HG02763 (cell line): ENCODE measurements at regions not wholly inside any gene's neighbourhood (a gene's known extent, or its start where the extent isn't known, plus 50 kb on each side); places are given as distances from the start of the nearest gene placed in this dataset.
"Not testable (repeated sequence)": the region's sequence is repeated elsewhere in the genome, so short reads cannot be mapped to it uniquely, and the experiment has no call there.

Source experiments
- ATAC-seq: cut with Tn5 transposase; IDR thresholded peaks from one replicate; pipeline ENCODE4 v1.9.1; 2021; ENCODE audit warnings: mild to moderate bottlenecking, moderate library complexity; ENCODE audit not compliant: unreplicated experiment

DNA sequence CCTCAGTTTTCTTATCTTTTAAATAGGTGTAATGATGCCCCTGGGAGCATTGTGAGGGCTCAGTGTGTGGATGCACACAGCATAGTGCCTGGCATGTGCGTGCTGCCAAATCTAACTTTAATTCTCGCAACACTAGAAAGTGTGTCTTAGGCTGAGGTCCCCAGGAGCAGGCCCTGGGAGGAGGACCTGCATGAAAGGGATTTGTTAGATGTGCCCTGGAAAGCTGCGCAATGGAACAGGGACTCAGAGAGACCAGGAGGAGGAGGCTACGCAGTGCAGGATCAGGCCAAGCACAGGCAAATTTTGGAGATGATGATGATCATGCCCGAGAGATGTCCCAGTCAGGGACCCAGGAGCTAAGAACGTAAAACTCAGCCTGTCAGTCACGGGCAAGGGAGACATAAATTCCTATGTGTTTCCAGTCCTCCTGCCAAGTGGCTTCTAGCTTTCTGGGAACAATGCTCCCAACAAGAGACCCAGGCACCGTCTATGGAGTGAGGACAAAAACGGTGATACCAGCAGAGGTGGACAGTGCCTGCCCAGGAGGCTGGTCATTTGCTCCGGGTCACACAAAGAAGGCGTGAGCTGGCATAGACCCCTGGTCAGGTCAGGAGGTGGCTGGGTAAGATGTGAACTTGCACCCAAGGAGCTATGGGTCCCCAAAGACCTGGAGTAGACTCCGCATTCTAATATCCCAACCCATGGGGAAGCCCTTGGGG is 352.2 kb upstream of the TNRC6C start:
- no peak for ATAC-seq

DNA sequence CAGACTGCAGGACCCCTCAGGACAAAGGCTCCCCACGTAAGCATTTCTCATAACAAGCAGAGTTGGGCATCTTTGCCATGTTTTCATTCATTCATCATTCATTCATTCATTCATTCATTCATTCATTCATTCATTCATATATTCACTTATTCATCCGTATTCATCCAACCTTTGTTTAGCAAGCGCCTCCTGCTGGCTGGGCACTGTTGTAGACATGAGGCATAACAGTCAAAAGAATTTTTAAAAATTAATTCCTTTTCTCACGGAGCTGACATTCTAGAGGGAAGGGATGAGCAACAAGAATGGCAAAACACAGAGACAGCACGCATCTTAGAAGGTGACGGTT is 351.7 kb upstream of the TNRC6C start:
- no peak for ATAC-seq

DNA sequence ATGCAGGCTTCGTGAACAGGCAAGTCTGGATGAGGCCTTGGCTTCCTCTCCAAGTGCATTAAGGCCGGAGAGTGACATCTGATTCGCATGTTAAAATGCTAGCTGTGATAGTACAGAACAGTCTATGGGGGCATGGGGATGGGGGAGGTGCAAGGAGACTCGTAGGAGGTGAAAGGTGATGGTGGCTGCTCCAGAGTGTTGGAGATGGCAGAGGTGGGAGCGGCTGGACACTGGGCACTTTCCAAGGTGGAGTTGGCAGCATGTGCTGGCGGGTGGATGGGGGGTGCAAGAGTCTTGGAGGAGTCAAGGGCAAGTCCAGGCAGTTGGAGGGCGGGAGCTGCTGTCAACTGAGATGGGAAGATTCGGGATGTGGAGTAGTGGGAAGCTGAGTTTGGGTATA is 350.9 kb upstream of the TNRC6C start:
- no peak for ATAC-seq

DNA sequence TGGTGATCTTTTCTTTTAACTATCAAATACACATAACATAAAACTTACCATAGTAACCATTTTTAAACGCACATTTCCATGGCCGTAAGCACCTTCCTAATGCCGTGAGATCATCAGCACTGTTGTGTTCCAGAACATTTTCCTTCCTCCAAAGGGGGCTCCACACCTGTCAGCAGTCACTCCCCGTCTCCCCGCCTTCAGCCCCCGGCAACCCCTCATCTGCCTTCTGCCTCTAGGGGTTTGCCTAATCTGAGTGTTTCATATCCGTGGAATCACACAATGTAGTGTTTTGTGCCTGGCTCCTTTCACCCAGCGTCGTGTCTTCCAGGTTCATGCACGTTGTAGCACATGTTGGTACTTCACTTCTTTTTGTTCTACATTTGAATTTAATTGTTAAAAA is 350.1 kb upstream of the TNRC6C start:
- no peak for ATAC-seq

DNA sequence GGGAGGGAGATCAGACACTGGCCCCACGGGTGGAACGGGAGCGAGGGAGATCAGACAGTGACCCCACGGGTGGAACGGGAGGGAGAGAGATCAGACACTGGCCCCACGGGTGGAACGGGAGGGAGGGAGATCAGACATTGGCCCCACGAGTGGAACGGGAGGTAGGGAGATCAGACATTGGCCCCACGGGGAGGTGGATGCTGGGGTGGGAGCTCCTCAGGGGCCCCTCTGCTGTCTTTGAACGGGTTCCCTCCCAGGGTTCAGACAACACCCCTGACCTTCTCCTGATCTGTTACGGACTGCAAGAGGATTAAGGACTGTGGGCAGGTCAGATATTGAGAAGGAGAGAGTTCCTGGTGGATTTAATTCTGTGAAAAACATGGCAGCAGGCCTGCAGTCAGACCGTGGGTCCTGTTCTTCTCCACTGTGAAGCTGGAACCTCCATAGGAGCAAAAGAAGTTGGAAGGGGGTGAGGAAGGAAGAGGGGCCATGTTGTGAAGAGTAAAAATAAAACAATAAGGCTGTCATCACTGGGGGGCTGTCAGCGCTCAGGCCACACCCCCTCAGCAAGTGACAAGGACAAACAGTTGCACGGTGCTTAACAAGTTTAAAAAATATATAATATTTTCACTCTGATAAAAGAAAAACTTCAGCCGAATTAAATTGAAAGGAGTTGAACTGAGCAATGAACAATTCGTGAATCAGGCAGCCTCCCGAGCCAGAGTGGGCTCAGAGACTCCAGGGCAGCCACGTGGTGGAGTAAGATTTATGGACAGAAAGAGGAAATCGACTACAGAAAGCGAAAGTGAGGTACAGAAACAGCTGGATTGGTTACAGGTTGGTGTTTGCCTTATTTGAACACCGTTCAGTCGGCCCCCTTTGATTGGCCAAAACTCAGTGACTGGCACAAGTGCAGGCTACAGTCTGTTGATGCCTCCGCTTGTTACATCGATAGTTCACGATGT is 348.7 kb upstream of the TNRC6C start:
- ATAC-seq: no peak

DNA sequence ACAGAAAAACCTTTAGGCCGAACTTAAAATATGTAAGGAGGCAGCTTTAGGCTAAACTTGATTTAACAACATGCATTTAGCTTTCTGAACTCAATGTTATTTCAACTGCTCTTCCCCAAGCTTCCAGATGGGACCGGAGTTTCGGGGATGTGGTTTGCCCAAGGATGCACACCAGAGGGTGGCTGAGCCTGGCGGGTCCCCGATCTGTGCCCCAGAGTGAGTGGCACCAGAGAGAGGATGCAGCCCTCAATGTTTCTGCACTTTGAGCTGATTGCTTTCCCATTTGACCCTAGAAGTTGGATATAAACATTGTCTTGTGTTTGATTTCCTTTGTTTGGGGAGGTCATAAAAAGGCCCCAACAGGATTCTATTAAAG is 348.0 kb upstream of the TNRC6C start:
- ATAC-seq: no peak

DNA sequence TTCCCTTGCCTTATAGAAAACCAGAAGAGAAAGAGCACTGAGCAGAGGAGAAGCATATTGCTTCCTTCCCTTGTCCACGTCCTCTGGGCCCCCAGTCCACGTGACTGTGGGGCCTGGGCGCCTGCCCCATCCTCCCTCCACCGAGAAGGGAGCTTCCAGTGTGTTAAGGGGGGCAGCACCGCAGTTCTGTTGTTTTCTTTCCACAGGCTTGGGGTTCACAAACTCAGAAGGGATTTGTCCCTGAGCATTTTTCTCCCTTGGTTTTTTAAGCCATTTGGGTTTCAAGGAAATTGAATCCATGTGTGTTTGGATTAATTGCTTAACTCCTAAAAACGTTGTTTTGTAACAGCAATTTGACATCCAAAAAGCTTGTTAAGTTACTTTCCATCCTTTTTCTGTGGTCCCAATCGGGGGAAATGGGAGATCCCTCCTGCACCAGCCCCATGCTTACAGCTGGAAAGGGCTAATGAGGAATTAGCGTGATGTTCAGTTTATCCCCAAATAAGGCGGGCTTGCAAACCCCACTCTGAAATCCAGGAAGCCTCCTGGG is 347.5 kb upstream of the TNRC6C start:
- ATAC-seq: no peak

DNA sequence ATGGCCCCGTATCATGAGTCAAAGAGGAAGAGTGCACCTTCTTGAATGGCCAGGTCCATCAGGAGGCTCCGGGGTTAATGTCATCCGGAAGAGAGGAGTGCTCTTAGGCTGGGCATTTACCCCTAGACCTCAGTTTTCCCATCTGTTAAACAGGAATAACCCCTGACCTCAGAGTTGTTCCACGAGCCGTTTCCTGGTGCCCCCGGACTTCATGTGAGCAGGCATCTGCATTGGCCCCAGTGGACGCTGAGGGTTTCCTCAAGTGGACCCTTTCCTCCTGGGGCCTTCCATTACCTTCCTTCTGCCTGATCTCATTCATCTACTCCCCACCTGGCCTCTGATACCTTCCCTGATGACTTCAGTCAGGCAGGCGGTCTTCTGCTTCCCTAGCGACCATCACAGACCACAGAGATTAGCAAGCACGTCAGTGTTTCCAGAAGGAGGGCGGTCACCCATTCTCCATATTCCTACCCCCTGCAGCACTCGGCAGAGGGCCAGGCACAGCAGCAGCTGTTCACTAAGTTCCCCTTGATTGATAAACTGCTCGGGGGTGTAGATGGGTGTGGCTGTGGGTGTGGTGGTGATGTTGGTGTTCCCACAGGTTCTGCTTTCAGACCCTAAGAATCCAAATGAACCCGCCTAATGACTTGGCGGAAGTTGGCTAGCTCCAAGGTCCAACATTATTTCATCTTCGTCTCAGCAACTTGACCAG is 346.6 kb upstream of the TNRC6C start:
- ATAC-seq: no peak

DNA sequence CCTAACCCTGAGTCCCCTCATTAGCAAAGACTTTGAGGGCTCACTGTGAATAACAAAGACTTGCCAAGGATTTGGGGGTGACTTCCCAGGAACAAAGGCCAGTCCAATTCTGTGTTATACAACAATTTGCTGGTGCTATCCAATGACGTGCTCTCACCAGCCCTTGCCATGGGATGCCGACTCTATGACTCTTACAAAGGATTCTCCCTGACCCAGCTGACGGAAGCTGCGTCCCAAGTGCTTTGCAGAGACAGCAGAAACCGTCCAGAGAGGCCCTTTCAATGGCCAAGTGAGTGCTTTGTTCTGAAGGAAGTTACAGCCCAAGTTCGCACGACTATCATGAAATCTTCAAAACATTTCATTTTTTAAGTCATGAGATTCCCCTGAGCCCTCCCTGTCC is 345.3 kb upstream of the TNRC6C start:
- ATAC-seq: no peak

DNA sequence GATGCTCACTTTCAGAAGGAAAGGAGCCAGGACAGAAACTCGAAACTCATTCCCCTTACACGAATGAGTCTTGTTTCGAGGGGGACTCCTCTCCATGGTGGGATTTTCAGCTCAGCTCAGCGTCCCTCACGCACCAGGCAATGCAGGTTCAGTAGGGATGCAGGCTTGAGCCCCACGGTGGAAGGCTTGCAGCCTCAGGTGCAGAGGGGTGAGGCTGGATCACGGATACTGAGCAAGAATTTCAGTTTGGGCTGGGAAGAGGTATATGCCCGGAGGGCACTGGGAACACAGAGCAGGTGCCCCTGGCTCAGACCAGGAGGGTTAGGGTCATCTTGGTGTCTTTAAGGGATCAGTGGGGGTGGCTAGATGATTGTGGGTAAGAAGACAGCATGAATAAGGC is 344.9 kb upstream of the TNRC6C start:
- no peak for ATAC-seq

DNA sequence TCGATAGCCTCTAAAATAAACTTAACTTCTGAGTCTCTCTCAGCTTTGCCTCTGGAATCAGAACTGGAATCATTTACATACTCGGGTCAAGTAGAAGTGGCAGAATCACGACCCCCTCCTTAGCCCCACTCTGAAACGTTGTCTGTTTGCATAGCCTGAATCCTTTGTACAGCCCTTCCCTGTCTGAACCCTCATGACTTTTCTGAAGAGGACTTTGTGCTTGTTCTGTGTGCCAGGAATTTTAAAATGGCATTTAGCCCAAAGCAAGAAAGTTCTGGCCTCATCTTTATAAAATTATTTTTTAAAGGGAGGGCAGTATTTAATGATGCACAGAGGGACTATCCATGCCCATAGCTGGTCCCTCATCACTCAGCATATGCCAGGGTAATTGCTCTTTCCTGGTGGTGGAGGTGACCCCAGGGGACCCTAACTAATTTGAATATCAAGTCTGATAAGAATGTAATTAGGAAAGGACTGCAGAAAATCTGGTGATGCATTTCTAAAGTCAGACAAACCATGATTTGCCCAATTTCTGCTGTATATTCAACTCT is 342.7 kb upstream of the TNRC6C start:
- no peak for ATAC-seq

DNA sequence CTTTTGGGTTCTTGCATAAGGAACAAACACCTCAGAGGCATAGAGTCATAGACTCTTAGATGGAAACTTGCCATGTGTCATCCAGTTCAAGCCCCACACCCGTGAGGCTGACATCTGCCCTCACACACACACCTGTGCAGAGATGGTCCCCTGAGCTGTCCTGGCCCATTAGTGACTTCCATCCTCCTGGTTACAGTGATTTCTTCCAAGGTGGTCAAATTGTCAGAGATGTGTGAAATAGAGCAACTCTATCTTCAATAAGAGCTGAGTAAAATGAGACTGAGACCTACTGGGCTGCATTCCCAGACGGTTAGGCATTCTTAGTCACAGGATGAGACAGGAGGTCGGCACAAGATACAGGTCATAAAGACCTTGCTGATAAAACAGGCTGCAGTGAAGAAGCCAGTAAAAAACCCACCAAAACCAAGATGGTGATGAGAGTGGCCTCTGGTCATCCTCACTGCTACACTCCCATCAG is 342.2 kb upstream of the TNRC6C start:
- no peak for ATAC-seq

DNA sequence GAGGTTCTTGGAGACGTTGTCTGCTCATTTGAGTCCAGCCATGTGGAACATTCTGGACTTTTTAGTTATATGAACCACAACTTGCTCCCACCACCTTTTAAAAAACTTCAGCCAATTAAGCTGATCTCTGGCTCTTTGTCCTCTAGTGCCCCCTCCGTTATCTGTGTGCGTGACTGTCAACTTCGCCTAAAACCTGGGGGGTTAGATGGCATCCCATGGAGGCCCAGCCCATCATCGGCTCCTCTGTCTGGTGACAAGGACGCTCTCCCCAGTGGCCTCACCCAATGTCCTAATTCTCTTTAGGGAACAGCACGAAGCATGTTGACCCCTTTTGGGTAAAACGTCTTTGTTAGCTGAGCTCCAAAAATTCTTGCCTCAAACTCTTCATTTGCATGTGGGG is 341.0 kb upstream of the TNRC6C start:
- ATAC-seq: no peak

DNA sequence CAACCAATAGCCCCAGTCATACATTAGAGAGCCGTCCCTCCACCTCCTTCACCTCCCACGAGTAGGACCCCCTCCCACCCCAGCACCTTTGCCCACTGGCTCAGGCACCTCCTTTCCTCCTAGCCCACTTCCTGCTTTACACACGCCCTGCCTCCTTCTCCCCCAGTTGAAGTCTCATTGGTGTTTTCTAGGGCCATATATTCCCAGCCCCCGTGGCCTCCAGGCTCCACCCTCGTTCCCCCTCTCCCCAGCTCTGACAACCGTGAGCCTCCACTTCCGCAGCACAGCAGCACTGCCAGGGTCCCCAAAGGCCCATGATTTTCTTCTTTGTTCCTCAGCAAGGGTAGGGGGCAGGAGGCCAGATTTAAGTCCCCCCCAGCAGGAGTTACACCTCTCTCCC is 340.3 kb upstream of the TNRC6C start:
- ATAC-seq: no peak

DNA sequence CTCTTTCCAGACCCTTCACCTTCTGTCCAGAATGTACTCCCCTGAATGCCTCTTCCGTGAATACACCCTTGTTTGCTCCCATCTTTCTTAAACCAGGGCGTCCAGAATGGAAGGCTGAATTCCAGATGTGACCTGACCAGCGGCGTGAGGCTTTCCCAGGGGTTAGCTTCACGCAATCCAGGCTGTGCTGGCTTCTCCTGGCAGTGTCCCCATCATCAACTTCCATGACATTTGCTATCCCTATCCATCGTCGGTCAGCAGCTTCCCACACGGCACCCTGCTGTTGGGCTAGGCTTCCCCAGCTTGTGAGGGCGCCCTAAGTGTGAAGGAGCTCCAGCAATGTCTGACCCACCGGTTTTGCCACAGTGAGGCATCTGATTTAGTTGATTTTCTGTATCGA is 339.8 kb upstream of the TNRC6C start:
- ATAC-seq: no peak

DNA sequence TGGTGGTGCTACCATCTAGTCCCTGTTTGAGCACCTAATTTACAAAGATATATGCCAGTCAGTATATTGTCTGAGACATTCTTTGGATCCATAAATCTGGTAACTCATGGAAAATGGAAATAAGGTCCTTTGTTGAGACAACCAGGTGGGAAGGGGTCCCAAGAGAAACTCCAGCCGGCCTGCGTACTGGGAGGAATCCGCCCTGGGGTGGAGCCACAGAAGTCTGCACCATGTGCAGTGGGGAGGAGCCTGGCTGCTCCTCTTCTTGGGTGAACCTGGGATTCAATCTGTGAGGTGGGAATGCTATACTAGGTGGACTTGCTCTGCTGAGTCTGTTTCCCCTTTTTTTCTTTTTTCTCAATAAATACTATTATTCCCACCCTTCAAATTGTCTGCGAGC is 339.2 kb upstream of the TNRC6C start:
- ATAC-seq: no peak

DNA sequence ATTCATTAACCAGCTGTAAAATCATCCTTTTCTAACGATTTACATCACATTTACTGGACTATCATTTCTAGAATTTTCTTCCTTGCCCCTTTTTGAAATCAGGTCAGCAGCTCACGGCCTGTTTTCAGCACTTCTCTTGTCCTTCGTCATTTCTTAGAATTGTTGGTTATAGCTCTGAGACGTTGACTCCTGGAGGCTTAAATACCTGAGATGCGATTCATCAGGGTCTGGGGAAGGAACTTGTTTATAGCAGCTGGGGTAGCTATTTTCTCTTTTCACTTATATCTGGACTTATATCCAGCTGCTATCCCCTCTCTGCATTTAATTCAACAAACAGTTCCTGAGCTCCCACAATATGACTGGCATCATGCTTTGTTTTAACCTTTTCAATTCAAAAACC is 338.7 kb upstream of the TNRC6C start:
- ATAC-seq: no peak

DNA sequence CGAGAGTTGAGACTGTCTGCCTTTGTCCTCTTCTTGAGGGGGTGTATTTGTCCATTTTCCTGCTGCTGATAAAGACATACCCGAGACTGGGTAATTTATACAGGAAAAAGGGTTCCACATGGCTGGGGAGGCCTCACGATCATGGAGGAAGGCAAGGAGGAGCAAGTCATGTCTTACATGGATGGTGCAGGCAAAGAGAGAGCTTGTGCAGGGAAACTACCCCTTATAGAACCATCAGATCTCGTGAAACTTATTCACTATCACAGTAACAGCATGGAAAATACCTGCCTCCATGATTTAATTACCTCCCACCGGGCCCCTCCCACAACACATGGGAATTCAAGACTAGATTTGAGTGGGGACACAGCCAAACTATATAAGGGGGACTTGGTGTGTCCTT is 338.2 kb upstream of the TNRC6C start:
- ATAC-seq: no peak

DNA sequence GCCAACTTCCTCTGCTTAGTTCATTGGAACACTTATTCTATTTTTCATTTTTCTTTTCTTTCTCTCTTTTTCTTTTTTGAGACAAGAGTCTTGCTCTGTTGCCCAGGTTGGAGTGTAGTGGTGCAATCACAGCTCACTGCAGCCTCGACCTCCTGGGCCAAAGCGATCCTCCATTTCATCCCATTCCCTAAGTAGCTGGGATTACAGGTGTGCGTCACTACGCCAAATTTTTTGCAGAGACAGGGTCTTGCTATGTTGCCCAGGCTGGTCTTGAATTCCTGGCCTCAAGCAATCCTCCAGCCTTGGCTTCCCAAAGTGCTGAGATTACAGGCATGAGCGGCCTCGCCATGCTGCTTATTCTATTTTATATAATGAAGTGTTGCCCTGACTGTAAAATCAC is 336.4 kb upstream of the TNRC6C start:
- not testable (repeated sequence) for ATAC-seq

DNA sequence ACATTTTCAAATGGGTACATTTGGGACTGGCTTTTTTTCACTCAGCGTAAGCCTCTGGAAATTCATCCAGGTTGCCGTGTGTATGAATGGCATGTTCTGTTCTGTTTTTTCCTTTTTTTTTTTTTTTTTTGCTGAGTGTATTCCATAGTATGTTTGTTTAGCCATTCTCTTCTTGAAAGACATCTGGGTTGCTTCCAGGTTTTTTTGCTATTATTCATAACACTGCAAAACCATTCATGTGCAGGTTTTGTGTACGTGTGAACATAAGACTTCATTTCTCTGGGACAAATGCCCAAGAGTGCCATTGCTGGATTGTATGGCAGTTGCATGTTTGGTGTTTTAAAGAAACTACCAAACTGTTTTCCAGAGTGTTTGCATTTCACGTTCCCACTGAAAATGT is 335.9 kb upstream of the TNRC6C start:
- no peak for ATAC-seq

DNA sequence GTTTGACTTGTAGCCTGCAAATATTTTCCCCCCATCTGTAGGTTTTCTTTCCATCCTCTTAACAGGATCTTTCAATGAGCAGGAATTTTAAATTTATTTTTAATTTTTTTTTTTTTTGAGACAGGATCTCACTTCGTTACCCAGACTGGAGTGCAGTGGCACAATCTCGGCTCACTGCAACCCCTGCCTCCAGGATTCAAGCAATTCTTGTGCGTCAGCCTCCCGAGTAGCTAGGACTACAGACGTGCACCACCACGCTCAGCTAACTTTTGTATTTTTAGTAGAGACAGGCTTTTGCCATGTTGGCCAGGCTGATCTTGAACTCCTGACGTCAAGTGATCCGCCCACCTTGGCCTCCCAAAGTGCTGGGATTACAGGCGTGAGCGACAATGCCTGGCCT is 335.2 kb upstream of the TNRC6C start:
- not testable (repeated sequence) for ATAC-seq
